Esophagus squamous epithelium (tissue), 4 donors: ENCODE measurements at regions not wholly inside any gene's neighbourhood (a gene's known extent, or its start where the extent isn't known, plus 50 kb on each side); places are given as distances from the start of the nearest gene placed in this dataset.

Experiments
- CTCF ChIP-seq, 6 experiments: fragments of 450-650 bp in 4 of 6; fragments of 200-600 bp in 2 of 6; sonication (generic) in 2 of 6; IDR thresholded peaks; one replicate each; pipeline ENCODE4 v1.5.1; 2016 to 2019; ENCODE audit warnings: antibody characterized with exemption in 6 of 6, mild to moderate bottlenecking in 4 of 6, moderate library complexity in 4 of 6
- POLR2A ChIP-seq, 4 donors: fragments of 450-650 bp; IDR thresholded peaks; one replicate each; pipeline ENCODE4 v1.6.1; 2017; ENCODE audit warnings: antibody characterized with exemption in 4 of 4, mild to moderate bottlenecking in 4 of 4, moderate library complexity in 3 of 4

- TF ChIP-seq CTCF (IDR thresholded peaks at IDR 0.05): no peak
- no peak for TF ChIP-seq POLR2A (IDR thresholded peaks at IDR 0.05)
Measured at GRCh38 chr7:3109311-3109915, 65.7 kb upstream of the CARD11 start.
